ENCODE measurements at regions not wholly inside any gene's neighbourhood (a gene's known extent, or its start where the extent isn't known, plus 50 kb on each side); places are given as distances from the start of the nearest gene placed in this dataset.

- Mint-ChIP-seq H3K27me3 (ENCODE audit: unreplicated experiment) (no peaks in the 10 kb centered on the region), H3K27ac (ENCODE audit: unreplicated experiment) (no peak overlapping the region), H3K4me3 (ENCODE audit: unreplicated experiment) (no peak overlapping the region), H3K36me3 (ENCODE audit: unreplicated experiment) (no peaks in the 10 kb centered on the region), H3K4me1 (ENCODE audit: low read depth, unreplicated experiment) (no peaks in the 10 kb centered on the region), H3K9me3 (ENCODE audit: unreplicated experiment) (peaks cover 2% of the 10 kb centered on the region)
- no peak for TF ChIP-seq CTCF (IDR thresholded peaks at IDR 0.05; ENCODE audit: partially characterized antibody, unreplicated experiment)
- no peak for DNase-seq
Measured at GRCh38 chr6:115120391-115120790, 777.6 kb upstream of the HS3ST5 start.

- TF ChIP-seq CTCF (IDR thresholded peaks at IDR 0.05; ENCODE audit: partially characterized antibody, unreplicated experiment) = no peak
- Mint-ChIP-seq H3K27ac (ENCODE audit: unreplicated experiment) (no peak overlapping the region), H3K4me3 (ENCODE audit: unreplicated experiment) (no peak overlapping the region), H3K9me3 (ENCODE audit: unreplicated experiment) (peaks cover 2% of the 10 kb centered on the region), H3K27me3 (ENCODE audit: unreplicated experiment) (no peaks in the 10 kb centered on the region), H3K36me3 (ENCODE audit: unreplicated experiment) (no peaks in the 10 kb centered on the region), H3K4me1 (ENCODE audit: low read depth, unreplicated experiment) (no peaks in the 10 kb centered on the region)
- DNase-seq = no peak
Measured at GRCh38 chr6:115091461-115091860, 748.6 kb upstream of the HS3ST5 start.

GRCh38 chr6:115078555-115078954 lies 735.7 kb upstream of the HS3ST5 start:
- no peaks in the 10 kb centered on the region for H3K9me3 Mint-ChIP-seq (ENCODE audit: unreplicated experiment)
- no peak for TF ChIP-seq CTCF (IDR thresholded peaks at IDR 0.05; ENCODE audit: partially characterized antibody, unreplicated experiment)
- H3K27me3 Mint-ChIP-seq (ENCODE audit: unreplicated experiment) = peaks cover 7% of the 10 kb centered on the region
- H3K36me3 Mint-ChIP-seq (ENCODE audit: unreplicated experiment) = no peaks in the 10 kb centered on the region
- H3K4me1 Mint-ChIP-seq (ENCODE audit: low read depth, unreplicated experiment) = no peaks in the 10 kb centered on the region
- no peak for DNase-seq
- no peak overlapping the region for H3K4me3 Mint-ChIP-seq (ENCODE audit: unreplicated experiment)
- H3K27ac Mint-ChIP-seq (ENCODE audit: unreplicated experiment) = no peak overlapping the region

GRCh38 chr6:115071962-115072361 lies 729.1 kb upstream of the HS3ST5 start:
- Mint-ChIP-seq H3K4me3 (ENCODE audit: unreplicated experiment) (no peak overlapping the region), H3K36me3 (ENCODE audit: unreplicated experiment) (peaks cover 5% of the 10 kb centered on the region), H3K9me3 (ENCODE audit: unreplicated experiment) (peaks cover 3% of the 10 kb centered on the region), H3K27me3 (ENCODE audit: unreplicated experiment) (no peaks in the 10 kb centered on the region), H3K27ac (ENCODE audit: unreplicated experiment) (no peak overlapping the region), H3K4me1 (ENCODE audit: low read depth, unreplicated experiment) (no peaks in the 10 kb centered on the region)
- no peak for DNase-seq
- TF ChIP-seq CTCF (IDR thresholded peaks at IDR 0.05; ENCODE audit: partially characterized antibody, unreplicated experiment) = no peak

- H3K27ac Mint-ChIP-seq (ENCODE audit: unreplicated experiment) = no peak overlapping the region
- peaks cover 5% of the 10 kb centered on the region for H3K36me3 Mint-ChIP-seq (ENCODE audit: unreplicated experiment)
Measured at GRCh38 chr6:115067690-115068447, 725.0 kb upstream of the HS3ST5 start.

More at GRCh38 chr6:115067690-115068447, 725.0 kb upstream of the HS3ST5 start:
- H3K4me1 Mint-ChIP-seq (ENCODE audit: low read depth, unreplicated experiment) = no peaks in the 10 kb centered on the region
- DNase-seq = no peak
- H3K4me3 Mint-ChIP-seq (ENCODE audit: unreplicated experiment) = no peak overlapping the region
- no peaks in the 10 kb centered on the region for H3K27me3 Mint-ChIP-seq (ENCODE audit: unreplicated experiment)
- TF ChIP-seq CTCF (IDR thresholded peaks at IDR 0.05; ENCODE audit: partially characterized antibody, unreplicated experiment) = no peak
- peaks cover 3% of the 10 kb centered on the region for H3K9me3 Mint-ChIP-seq (ENCODE audit: unreplicated experiment)
